Activated B cell treated with CpG ODN at 0.5 μM for 24 hours (primary cell): ENCODE measurements at regions not wholly inside any gene's neighbourhood (a gene's known extent, or its start where the extent isn't known, plus 50 kb on each side); places are given as distances from the start of the nearest gene placed in this dataset.
"Not testable (repeated sequence)": the region's sequence is repeated elsewhere in the genome, so short reads cannot be mapped to it uniquely, and the experiment has no call there.

Experiments
- ATAC-seq: fragments of 200-7000 bp; cut with Tn5 transposase; one replicate; pipeline ENCODE4 v1.10.0; 2021; ENCODE audit warnings: low read depth, mild to moderate bottlenecking, moderate library complexity
- CTCF ChIA-PET: fragments of 350-600 bp; sonication (Branson Sonifier 250); formaldehyde crosslinking; loops from one replicate; lab custom pipeline; 2021; ENCODE audit warnings: antibody characterized with exemption; lab: Charles Lee
- POLR2A ChIA-PET: fragments of 350-600 bp; sonication (Branson Sonifier 250); formaldehyde crosslinking; loops from one replicate; lab custom pipeline; 2021; ENCODE audit warnings: antibody characterized with exemption; lab: Charles Lee
- DNase-seq: peaks from one replicate; pipeline ENCODE4 v3.0.0; 2022
- H3K27ac Mint-ChIP-seq: one replicate; pipeline ENCODE4 v1.8.0; 2020; ENCODE audit warnings: mixed read lengths
- H3K27me3 Mint-ChIP-seq: one replicate; pipeline ENCODE4 v1.8.0; 2021; ENCODE audit warnings: mixed read lengths
- H3K36me3 Mint-ChIP-seq: one replicate; pipeline ENCODE4 v1.8.0; 2021; ENCODE audit warnings: low read depth, mixed read lengths
- H3K4me1 Mint-ChIP-seq: one replicate; pipeline ENCODE4 v1.8.0; 2021; ENCODE audit warnings: mixed read lengths
- H3K4me3 Mint-ChIP-seq: one replicate; pipeline ENCODE4 v1.8.0; 2020; ENCODE audit warnings: mild to moderate bottlenecking, mixed read lengths
- H3K9me3 Mint-ChIP-seq: one replicate; pipeline ENCODE4 v1.8.0; 2020; ENCODE audit warnings: mixed read lengths
- CTCF ChIP-seq: fragments of 200-600 bp; IDR thresholded peaks from one replicate; pipeline ENCODE4 v1.8.0; 2022; ENCODE audit warnings: antibody characterized with exemption, mild to moderate bottlenecking
- intact Hi-C: fragments of 100-400 bp; cut with micrococcal nuclease; formaldehyde crosslinking; loops from one replicate; pipeline ENCODE4 v1.15.1; 2024

GRCh38 chr2:88875736-88876135, 184.3 kb downstream of the RPIA start:
- ChIA-PET POLR2A (interaction anchor here (0.7 to 1.6 kb wide), 2 partner anchors 43 to 45 kb away, joined by 3 read pairs; no protein-coding TSS in a partner anchor), CTCF (interaction anchor here (0.8 to 3.5 kb wide), 6 partner anchors 10 to 135 kb away, joined by 3 to 24 read pairs (median 4); no protein-coding TSS in a partner anchor)
- H3K4me1 Mint-ChIP-seq = peaks cover 47% of the 10 kb centered on the region
- no peaks in the 10 kb centered on the region for H3K9me3 Mint-ChIP-seq
- H3K27me3 Mint-ChIP-seq = no peaks in the 10 kb centered on the region
- ATAC-seq (no peak), DNase-seq (no peak)
- intact Hi-C loops = no loop called here
- no peak for TF ChIP-seq CTCF
- H3K36me3 Mint-ChIP-seq = no peaks in the 10 kb centered on the region
- H3K4me3 Mint-ChIP-seq = no peak overlapping the region
- H3K27ac Mint-ChIP-seq = no peak overlapping the region

GRCh38 chr2:88880441-88880953, 189.0 kb downstream of the RPIA start:
- intact Hi-C loops = loop anchor here (1.0 to 10.0 kb wide), 8 partner anchors 14 to 274 kb away; no protein-coding TSS in a partner anchor
- Mint-ChIP-seq H3K9me3 (no peaks in the 10 kb centered on the region), H3K4me3 (peak overlapping the region; percentile 74), H3K4me1 (peaks cover 70% of the 10 kb centered on the region), H3K36me3 (no peaks in the 10 kb centered on the region), H3K27ac (peak overlapping the region; percentile 84), H3K27me3 (no peaks in the 10 kb centered on the region)
- no peak for TF ChIP-seq CTCF
- CTCF ChIA-PET = interaction anchor here (0.7 to 2.2 kb wide), 30 partner anchors 10 to 273 kb away, joined by 3 to 80 read pairs (median 6); no protein-coding TSS in a partner anchor
- ATAC-seq (peak; percentile 75), DNase-seq (no peak)
- POLR2A ChIA-PET = interaction anchor here (1.2 to 3.5 kb wide), 8 partner anchors 10 to 48 kb away, joined by 4 to 49 read pairs (median 12); no protein-coding TSS in a partner anchor

- ChIA-PET CTCF (interaction anchor here (1.2 to 2.6 kb wide), 5 partner anchors 11 to 53 kb away, joined by 3 to 9 read pairs (median 3); no protein-coding TSS in a partner anchor), POLR2A (interaction anchor here (1.0 to 3.1 kb wide), 11 partner anchors 9 to 53 kb away, joined by 3 to 79 read pairs (median 6); no protein-coding TSS in a partner anchor)
- no peaks in the 10 kb centered on the region for H3K9me3 Mint-ChIP-seq
- DNase-seq = no peak
- no peaks in the 10 kb centered on the region for H3K27me3 Mint-ChIP-seq
- H3K4me3 Mint-ChIP-seq = peak overlapping the region; percentile 74
- H3K36me3 Mint-ChIP-seq = no peaks in the 10 kb centered on the region
- intact Hi-C loops = loop anchor here (1.0 to 10.0 kb wide), 2 partner anchors 25 to 270 kb away; no protein-coding TSS in a partner anchor
- peaks cover 64% of the 10 kb centered on the region for H3K4me1 Mint-ChIP-seq
- peak overlapping the region; percentile 79 for H3K27ac Mint-ChIP-seq
- ATAC-seq = peak; percentile 68
- TF ChIP-seq CTCF = no peak
These were observed 193.8 kb downstream of the RPIA start for GRCh38 chr2:88885275-88885674.

GRCh38 chr2:88885679-88886416, 194.4 kb downstream of the RPIA start:
- peak overlapping the region; percentile 79 for H3K27ac Mint-ChIP-seq
- no peak for TF ChIP-seq CTCF
- DNase-seq = no peak
- ChIA-PET CTCF (interaction anchor here (1.2 to 2.6 kb wide), 5 partner anchors 11 to 54 kb away, joined by 3 to 9 read pairs (median 3); no protein-coding TSS in a partner anchor), POLR2A (interaction anchor here (1.0 to 3.1 kb wide), 10 partner anchors 9 to 53 kb away, joined by 3 to 79 read pairs (median 7); no protein-coding TSS in a partner anchor)
- peaks cover 60% of the 10 kb centered on the region for H3K4me1 Mint-ChIP-seq
- peak overlapping the region; percentile 74 for H3K4me3 Mint-ChIP-seq
- no peaks in the 10 kb centered on the region for H3K9me3 Mint-ChIP-seq
- H3K27me3 Mint-ChIP-seq = no peaks in the 10 kb centered on the region
- intact Hi-C loops = loop anchor here (1.0 to 10.0 kb wide), 3 partner anchors 11 to 269 kb away; no protein-coding TSS in a partner anchor
- no peaks in the 10 kb centered on the region for H3K36me3 Mint-ChIP-seq
- ATAC-seq = peak; percentile 40

GRCh38 chr2:88887466-88887865, 196.0 kb downstream of the RPIA start:
- H3K27me3 Mint-ChIP-seq, H3K36me3 Mint-ChIP-seq, ATAC-seq, H3K4me3 Mint-ChIP-seq, H3K9me3 Mint-ChIP-seq, DNase-seq: not testable (repeated sequence)
- Mint-ChIP-seq H3K4me1 (peaks cover 49% of the 10 kb centered on the region), H3K27ac (peak overlapping the region; percentile 71)
- intact Hi-C loops = loop anchor here (10.0 kb wide), 1 partner anchor 267 kb away; no protein-coding TSS in a partner anchor
- ChIA-PET POLR2A (interaction anchor here (1.1 kb wide), 1 partner anchor 21 kb away, joined by 4 read pairs; no protein-coding TSS in a partner anchor), CTCF (interaction anchor here (1.1 to 1.5 kb wide), 2 partner anchors 16 to 31 kb away, joined by 3 read pairs; no protein-coding TSS in a partner anchor)
